GM12874 (cell line): ENCODE measurements at regions not wholly inside any gene's neighbourhood (a gene's known extent, or its start where the extent isn't known, plus 50 kb on each side); places are given as distances from the start of the nearest gene placed in this dataset.

ENCODE experiments used
- CTCF ChIP-seq: IDR thresholded peaks from 2 replicates; pipeline ENCODE4 v1.5.1; 2011; ENCODE audit warnings: low read depth, mild to moderate bottlenecking, control low read depth, low read length, moderate library complexity; ENCODE audit not compliant: insufficient read depth

- no peak for TF ChIP-seq CTCF
Observed at GRCh38 chr4:60345392-60345791, 854.7 kb upstream of the ADGRL3 start.

DNA sequence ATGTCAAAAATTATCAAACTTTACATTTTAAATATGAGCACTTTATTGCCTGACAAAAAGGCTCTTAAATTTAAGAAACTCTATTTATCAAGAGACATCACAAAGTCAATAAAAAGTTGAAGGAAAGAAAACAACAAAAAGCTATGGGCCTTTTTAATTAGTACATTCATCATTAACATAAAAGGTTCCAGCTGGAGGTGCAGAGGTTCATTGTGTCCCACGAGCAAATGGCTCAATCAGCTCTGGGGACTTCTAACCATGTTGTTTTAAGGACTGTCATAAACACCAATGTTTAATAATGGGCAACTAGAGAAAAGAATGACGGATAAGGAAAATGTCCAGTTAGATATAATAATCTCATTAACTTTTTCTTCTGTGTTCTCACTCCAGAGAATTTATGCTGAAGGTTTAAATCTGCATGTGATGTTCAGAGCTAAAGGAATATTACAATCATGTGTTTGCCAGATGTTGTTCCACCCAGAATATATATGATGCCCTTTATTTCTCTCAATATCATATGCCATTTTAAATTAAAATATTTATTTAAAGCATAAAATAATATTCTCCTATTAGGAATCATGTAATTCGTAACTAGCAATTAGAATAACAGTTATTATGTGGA lies 840.3 kb upstream of the ADGRL3 start:
- TF ChIP-seq CTCF: no peak

GRCh38 chr4:60365176-60365575 lies 835.0 kb upstream of the ADGRL3 start:
- no peak for TF ChIP-seq CTCF

DNA sequence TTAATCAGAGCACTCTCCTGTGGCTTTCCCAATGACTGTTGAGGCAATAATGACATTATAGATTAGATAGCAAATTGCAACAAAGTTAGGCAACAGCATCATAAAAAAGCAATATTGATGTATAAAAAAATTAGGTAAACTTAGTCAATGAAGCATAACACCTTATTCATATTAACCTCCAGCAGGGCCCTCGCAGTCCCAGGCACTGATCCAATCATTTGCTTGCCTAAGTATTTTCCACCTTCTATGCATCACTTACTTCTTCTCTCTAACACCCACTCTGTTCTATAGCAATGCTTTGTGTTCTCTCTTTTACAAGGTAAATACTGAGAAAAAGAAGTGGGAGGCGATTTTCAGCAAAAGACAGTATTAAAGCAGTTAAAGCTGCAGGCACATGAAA lies 833.5 kb upstream of the ADGRL3 start:
- TF ChIP-seq CTCF: no peak

DNA sequence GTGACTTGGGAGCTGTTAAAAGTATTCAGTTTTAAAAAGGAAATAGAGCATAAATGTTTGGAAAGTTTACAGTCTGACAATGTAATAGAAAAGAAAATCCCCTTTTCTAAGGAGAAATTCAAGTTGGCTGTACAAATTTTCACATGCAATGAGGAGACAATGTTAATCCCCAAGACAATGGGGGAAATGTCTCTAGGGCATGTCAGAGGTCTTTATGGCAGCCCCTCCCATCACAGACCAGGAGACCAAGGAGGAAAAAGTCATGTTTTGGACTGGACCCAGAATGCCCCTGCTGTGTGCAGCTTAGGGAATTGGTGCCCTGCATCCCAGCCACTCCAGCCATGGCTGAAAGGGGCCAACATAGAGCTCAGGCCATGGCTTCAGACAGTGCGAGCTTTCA lies 831.1 kb upstream of the ADGRL3 start:
- TF ChIP-seq CTCF: no peak

GRCh38 chr4:60378010-60378409 lies 822.1 kb upstream of the ADGRL3 start:
- no peak for TF ChIP-seq CTCF

DNA sequence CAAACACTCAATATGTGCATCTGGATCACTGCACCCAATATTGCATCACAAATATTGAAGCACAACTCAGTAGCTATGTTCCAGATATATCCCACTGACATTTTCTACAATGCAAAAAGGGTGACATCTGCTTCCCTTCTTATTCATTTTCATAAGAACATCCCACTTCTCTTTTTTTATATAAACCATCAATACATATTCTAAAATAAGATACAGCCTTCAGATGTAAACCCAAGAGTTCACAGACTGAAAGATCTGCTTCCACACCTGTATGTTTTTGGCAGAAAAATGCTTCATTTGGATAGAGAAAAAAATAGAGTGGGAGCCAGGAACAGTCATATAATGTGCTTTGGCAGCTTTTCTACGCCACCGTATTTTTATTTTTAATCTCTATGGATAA lies 815.6 kb upstream of the ADGRL3 start:
- TF ChIP-seq CTCF: no peak
